Left kidney (tissue), 1 donor: ENCODE measurements at regions not wholly inside any gene's neighbourhood (a gene's known extent, or its start where the extent isn't known, plus 50 kb on each side); places are given as distances from the start of the nearest gene placed in this dataset.

Source experiments
- DNase-seq: peaks from one replicate; pipeline ENCODE4 v3.0.0-alpha.2; 2013

DNA sequence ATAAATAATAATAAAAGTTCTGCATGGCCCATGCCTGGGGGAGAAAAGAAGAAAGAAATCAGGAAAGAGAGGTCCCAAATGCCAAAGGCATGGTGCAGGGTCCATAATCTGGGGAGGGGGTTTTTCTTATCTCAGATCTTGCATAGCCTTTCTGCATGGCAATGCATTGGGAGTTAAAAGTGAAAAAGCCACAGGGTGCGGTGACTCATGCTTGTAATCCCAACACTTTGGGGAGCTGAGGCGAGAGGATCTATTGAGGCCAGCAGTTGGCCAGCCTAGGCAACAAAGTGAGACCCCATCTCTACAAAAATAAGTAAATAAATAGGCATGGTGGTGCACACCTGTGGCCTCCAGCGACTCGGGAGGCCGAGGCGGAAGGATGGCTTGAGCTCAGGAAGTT lies 76.8 kb upstream of the GATA2 start:
- DNase-seq = no peak

DNA sequence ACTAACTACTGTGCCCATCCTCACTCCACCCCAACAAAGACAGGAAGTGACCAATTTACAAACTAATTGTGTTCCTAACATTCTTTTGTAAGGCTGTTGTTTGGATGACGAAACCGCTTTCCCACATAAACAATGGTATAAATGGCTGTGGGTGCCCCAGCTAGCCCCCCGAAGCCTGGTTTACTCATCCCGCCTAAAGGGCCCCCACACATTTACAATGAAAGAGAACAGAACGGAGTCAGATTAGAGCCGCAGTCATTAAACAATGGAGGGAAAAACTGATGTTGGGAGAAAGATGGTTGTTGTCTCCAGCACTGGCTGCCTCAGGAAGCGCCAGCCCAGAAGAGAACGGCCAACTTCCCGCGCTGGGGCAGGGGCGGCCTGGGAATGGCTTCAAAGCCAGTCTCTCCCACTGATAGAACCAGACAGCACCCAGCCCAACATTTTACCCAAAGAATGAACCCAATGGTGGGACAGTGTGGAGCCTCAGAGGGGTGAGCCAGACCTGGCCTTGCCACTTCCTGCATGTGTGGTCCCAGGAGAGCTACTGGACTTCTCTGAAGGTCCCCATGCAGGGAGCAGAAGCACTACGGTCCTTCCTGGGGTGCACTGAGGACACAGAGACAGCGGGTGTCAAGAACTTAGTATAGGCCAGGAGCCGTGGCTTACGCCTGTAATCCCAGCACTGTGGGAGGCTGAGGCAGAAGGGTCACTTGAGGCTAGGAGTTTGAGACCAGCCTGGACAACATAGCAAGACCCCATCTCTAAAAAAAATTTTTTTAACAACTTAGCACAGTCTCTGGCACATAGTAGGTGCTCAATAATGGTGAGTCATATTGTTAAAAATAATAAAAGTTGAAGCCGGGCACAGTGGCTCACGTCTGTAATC lies 75.8 kb upstream of the GATA2 start:
- no peak for DNase-seq

DNA sequence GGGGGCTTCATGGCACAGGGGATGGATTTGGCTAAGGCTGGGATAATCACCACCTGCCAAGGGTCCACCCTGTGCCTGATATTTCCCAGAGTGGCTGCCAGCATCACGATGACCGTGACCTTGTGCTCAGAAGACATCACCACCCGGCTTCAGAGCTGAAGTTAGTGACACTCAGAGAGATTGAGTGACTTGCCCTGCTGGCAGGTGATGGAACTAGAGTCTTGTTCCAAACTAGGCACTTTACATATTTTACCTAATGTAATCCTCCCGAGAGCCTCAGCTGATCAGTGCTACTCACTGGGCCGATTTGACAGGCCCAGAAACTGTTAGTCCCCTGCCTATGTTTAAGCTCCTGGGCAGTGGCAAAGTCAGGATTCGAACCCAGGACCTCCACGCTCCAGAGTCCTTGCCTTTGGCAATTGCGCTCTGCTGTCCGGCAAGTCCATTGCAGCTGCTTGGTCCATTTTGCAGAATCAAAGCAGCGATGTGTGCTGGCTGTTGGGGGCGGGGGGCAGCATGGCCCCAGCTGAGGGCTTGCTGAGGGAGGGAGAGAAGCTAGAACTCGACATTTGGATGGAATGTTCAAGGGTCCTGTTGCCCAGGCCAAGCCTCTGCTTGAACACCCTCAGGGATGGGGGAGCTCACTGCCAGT lies 74.8 kb upstream of the GATA2 start:
- no peak for DNase-seq

DNA sequence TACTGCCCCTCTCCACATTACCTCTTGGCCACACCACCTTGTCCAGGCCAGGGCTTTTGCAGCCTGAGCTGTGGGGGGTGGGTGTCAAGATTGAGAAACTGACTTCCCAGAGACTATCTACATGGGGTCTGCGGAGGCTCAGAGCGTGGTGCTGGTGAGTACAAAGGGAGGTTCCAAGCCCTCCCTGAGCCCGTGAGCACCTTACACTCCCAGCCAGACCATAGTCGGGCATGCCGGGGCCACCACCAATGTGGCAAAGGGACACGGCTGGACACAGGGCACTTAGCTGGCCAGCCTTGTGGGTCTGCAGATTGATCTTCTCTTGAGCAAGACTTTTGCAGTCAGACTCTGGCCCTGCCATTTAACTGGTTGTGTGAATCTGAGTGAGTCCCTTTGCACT lies 74.1 kb upstream of the GATA2 start:
- DNase-seq = no peak

DNA sequence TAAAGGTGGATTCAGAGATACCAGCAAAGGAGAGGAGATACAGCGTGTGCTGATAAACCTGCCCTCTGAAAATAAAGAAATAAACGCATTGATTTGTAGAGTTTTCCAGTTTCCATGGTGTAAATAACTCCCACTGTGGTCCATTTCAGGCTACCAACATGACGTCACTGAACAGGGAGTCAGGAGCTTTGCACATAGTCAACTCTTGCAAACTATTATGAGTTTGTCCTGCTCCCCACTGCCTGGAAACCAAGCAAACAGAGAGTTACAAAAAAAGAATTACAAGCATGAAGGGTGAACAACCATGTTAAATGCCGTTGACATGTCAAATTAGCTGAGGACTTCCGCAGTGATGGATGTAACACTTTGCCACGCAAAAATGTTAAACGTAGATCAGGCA lies 70.4 kb upstream of the GATA2 start:
- DNase-seq = no peak

DNA sequence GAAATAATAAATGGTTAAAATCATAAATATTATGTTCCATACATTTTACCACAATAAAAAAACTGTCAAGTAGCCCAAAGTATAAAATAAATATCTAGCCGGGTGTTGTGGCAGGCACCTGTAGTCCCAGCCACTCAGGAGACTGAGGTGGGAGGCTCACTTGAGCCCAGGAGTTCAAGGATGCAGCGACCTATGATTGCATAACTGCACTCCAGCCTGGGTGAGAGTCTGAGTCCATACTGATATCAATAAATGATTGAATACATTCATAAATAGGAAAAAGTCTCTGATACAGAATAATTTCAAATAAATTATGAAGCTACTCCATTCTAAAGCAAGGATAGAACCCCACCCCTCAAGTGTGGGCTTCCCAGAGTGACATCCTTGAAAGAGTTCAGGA lies 68.5 kb upstream of the GATA2 start:
- DNase-seq = no peak

DNA sequence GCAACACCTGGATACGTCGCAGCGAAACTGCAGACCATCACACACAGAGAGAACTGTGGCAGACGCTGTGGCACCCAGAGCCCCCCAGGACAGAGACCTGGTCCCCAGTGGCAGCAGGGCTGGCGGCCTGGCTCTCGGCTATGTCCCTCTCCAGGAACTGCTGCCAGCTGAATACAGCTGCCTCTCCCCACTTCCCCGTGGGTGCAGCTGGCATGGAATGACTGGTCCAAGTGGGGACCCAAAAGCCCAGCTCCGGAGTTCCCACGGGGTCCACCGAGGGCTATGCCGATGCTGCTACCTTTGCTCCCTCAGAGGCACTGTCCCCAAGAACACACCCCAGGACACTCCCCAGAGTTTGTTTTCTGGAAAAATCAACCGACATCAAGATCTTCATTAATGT lies 67.8 kb upstream of the GATA2 start:
- no peak for DNase-seq

DNA sequence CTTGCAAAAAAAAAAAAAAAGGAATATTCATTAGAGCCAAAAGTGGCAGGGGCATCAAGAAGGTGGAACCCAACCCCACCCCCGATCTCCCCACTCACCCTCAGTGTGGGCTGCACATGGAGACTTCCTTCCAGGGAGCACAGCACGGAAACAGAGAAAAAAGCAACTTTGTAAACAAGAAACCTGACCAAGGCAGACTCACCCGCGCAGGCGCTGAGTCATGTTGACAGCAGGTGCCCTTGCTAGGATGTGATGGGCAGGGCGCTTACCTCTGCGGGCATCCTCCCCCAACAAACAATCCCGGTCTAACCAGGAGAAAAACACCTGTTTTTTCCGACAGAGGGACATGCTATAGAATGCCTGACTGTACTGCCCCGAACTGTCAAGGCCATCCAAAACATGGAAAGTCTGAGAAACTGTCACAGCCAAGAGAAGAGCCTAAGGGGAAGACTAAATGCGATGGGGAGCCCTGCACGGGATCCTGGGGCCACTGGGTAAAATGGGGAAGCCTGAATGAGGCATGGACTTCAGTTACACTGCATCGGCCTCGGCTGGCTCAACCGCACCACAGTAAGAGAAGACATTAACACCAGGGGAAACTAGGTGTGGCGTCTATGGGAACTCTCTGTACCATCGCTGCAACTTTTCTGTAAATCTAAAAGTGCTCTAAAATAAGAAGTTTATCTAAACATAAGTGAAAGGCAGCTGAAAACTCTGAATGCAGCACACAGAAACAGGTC lies 66.7 kb upstream of the GATA2 start:
- DNase-seq = no peak

DNA sequence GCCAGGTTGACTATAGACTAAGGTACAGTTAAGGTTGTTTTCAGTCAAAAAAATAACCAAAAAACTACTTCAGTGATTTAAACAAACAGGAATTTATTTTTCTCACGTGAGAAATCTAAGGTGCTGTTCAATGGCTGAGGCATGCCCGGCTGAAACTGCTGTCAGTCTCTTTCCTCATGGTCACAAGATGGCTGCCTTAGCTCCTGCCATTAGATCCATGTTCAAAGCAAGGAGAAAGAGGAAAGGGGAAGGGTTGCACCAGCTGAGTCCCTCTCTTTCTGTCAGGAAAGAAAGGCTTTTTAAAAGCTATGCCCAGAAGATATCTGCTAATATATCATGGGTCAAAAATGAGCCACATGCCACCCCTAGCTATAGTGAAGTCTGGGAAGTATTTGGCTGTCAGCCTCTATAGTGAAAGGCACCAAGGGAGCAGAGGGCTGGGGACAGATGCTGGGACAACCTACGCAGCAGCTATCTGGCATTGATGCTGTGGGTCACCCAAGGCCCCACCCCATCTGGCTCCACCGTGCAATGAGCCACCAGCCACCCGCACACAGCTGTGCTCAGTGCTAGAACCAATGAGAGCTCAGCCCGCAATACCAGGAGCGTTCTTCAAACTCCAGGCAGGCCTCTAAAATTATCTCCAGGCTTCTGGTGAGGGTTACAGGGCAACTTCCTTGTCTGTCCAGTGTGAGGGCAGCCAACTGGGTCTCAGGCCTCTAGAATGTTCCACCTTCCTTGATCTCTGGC lies 64.7 kb upstream of the GATA2 start:
- no peak for DNase-seq

DNA sequence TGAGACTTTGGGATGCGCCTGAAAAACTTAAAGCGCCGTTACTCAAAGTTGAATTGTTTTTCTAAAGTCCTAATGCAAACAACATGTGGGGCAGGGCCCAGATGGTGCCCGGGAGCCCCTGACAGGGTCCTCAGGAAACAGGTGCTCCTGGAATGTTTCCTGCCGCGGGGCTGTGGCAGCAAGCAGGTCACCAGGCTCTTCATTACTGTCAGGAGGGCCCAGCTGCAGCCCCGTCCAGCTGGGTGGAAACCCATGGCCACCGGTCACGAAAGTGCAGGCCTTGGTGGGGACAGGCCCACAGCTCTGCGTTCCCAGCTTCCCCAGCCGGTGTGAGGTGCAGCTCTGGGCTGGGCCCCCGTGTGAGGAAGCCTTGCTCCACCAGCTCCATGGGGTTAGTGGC lies 63.9 kb upstream of the GATA2 start:
- no peak for DNase-seq

DNA sequence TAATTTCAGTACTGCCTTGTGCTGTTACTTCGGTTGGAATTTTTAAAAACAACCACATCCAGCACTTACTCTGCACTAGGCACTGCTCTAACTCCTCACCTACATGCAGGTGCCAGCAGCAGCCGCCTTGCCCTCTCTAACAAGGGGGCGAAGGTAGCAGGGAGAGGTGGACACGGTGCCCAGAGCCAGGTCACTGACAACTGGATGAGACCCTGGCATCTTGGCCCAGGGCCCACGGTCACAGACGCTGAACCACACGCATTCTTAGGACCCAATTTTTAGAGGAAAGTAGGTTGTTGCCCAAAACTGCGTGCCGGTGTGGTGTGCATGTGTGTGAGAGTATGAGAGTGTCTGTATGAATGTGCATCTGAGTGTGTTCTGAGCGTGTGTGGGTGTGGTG lies 63.4 kb upstream of the GATA2 start:
- DNase-seq = no peak

DNA sequence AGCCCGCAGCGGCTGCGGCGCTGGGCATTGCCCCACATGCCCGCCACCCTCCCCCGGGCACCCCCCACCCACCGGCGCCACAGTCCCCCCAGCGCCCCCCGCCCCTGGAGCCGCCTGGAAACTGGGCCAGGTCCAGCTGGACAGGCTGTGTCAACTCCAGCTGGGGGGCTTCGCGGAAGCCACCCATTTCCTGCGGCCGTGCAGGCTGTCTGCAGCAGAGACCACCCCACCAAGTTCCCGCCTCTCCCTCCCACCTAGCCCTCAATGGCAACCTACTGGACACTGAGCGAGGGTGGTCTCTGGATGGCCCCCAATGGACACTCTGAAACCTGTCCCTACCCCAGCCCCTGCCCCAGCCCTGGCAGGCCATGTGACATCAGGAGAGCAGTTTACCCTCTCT lies 62.8 kb upstream of the GATA2 start:
- DNase-seq = no peak

DNA sequence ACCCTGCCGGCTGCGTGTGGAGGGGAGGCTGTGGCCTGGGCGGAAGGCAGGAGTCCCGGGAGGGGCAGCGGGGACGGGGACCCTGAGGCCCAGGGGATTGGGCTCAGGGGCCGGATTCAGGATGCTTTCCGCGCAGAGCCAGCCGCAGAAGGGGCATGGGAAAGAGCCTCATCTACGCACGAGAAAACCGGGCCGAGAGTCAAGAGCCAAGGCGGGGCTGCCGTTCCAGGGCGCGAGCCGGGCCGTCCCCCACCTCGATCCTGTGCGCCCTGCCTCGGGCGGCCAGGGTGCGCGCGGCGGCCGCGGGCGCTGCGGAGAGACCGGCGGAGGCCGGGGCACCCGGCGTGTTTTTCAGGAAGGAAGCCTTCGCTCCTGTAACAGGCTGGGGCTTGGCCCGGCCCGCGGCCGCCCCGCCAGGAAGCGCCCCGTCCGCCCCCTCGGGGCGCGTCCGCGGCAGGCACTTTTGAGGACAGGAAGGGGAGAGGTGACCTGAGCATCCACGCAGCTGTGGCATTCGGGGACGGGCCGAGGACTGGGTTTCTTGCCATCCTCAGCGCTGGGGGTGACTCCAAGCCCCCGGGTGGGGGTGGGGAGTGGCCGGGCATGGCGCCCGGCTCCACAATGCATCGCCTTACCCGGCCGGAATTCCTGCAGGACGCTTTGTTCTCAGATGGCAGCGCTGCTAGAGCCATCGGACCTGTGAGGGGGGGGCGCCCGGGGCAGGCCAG lies 62.3 kb upstream of the GATA2 start:
- no peak for DNase-seq

DNA sequence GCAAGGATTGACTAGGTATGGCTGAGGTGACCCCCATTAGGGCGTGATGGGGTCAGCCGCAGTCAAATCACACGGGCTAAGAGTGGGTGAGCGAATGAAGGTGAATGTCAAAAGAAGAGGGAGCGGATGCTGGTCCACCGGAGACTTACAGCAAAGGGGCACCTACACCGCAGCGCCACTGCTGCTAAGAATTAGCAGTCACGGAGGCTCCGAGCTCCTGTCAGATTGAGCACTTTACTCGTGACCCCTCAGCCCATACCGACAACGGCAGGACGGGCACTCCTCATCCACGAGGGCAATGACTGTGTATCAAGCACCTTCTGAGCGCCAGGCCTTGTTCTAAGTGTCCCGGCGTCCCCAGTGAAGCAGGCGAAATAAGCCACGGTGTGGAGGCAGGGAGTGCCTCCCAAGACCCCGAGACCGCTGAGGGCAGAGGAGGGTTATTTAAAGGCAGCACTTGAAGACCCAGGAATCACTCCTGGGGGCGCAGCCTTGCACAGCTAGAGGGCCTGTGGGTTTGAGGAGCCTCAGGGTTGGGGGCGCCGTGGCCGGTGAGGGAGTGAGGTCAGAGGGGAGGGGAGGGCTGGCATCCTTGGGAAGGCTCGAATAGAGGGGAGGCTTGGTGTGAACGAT lies 61.6 kb upstream of the GATA2 start:
- no peak for DNase-seq

DNA sequence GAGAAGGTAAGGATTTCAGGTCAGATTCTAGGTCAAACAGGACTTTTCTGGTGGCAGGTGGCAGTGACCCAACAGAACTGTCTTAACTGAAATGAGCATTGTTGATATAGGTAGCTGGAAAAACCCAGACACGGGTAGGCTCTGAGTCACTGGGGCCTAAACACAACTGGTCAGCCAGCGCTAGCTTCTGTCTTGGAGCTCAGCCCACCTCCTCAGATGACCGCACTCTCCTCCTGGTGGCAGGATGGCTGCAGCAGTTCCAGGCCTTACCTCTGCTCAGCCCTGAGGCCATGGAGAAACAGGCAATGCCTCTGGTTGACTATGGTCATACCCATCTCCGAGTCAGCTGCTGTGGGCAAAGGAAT lies 61.1 kb upstream of the GATA2 start:
- DNase-seq = no peak

DNA sequence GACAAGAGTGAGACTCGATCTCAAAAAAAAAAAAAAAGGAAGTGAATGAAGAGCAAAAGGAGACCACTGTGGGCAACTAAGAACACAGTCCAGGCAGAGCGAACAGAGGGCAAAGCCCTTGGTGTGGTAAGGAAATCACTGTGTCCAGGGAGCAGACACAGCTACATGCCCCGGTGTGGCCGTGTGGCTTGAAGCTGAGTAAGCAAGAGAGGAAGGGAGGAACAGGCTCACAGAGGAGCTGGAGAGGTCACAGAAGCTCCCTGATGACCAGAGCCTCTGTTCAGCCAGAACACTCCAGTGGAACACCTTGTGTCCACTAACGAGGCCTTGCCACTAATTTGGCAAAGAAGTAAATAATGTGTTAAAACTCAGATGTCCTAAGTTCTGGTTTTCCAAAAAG lies 60.6 kb upstream of the GATA2 start:
- no peak for DNase-seq

DNA sequence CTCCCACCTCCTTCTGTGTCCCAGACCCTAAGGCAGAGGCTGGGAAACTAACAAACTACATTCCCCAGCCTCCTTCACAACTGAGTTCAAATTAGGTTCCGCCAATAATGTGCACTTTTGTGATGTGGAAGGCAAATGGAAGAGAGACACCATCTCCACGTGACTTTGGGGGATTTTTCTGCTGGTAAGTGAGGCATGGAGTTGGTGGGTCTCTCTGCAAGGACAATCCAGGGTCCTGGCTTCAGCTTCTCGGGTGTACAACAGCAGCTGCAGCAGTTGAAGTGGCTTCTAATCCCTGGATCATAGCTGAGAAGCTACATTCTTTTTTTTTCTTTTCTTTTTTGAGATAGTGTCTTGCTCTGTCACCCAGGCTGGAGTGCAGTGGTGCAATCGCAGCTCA lies 58.9 kb upstream of the GATA2 start:
- no peak for DNase-seq

DNA sequence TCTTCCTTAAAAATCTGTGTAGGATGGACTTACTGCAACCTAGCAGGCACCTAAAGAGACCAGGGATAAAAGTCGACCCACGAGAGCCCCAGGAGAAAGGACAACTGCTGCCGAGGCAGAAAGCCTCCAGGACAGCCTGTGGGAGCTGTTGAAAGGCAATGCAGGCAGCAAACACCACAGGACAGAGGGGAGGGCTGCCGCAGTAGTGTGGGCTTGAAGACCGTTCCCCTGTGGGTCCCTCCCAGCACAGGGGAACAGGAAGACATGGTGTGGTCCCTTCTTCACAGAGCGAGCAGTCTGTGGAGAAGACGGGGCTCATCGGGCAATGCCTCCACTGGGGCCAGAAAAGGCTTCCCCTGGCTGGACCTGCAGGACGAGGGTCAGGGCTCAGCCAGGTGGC lies 58.5 kb upstream of the GATA2 start:
- DNase-seq = no peak

DNA sequence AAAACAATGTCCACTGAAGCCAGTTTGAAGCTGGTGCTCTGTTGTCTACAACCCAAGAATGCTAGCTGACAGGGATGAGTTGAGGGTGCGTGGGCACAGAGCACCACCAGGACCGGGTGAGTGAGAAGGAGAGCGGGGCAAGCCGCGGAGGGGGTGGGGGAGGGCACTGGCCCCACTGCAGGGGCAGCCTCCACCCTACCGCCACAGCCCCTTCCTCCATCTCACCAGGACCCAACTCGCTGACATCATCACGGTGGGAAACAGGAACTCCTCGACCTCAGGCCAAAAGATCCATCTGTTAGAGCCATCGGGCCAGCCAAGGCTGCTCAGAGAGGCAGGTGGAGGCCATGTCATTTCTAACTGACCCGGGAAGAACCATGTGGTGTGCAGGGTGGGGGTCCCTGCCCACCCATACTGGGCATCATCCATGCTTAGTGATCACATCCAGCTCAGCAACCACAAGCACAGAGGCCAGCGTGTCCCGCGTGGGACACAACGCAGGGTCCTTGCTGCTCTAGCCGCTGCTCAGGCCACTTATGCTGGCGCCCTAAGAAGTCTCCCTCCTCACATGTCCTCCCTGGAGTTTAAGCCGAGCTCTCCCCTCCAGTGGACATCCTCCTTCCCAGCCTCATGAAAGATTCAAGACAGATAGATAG lies 57.6 kb upstream of the GATA2 start:
- DNase-seq = no peak

DNA sequence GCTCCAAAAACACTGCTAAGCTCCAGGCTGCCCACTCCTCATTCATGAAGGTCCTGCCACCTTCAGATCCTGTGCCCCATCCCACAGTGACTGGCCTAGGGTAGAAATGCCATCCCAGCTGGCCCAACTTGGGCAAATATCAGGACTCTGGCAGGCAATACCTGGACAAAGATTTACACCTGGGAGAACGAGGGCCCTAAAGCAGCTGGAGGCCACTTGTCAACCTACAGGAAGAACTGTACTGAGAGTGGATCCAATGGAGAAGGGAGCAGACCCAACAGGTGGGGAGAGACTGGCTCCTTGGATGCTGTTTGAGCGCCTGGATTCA lies 57.1 kb upstream of the GATA2 start:
- no peak for DNase-seq
